ENCODE measurements at regions not wholly inside any gene's neighbourhood (a gene's known extent, or its start where the extent isn't known, plus 50 kb on each side); places are given as distances from the start of the nearest gene placed in this dataset.

DNA sequence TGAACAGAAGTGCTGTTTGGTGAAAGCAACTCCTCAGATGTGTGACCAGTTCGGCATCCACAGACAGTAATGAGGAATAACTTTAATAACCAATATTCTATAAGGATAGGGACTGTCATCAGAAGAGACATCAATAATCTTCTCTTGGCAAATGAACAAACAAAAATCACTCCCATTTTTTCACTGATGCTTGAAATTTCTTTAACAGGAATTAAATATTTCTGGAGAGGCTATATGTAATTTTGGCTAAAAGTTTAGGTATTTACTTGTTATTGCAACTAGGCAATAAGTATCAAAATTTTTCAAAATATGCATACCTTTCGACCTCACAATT lies 121.6 kb upstream of the EEA1 start:
- TF ChIP-seq, protein P1, sequence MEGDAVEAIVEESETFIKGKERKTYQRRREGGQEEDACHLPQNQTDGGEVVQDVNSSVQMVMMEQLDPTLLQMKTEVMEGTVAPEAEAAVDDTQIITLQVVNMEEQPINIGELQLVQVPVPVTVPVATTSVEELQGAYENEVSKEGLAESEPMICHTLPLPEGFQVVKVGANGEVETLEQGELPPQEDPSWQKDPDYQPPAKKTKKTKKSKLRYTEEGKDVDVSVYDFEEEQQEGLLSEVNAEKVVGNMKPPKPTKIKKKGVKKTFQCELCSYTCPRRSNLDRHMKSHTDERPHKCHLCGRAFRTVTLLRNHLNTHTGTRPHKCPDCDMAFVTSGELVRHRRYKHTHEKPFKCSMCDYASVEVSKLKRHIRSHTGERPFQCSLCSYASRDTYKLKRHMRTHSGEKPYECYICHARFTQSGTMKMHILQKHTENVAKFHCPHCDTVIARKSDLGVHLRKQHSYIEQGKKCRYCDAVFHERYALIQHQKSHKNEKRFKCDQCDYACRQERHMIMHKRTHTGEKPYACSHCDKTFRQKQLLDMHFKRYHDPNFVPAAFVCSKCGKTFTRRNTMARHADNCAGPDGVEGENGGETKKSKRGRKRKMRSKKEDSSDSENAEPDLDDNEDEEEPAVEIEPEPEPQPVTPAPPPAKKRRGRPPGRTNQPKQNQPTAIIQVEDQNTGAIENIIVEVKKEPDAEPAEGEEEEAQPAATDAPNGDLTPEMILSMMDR (IDR thresholded peaks at IDR 0.05; ENCODE audit: control insufficient read depth, insufficient read depth, low read depth, low read length, missing control alignments) = no peak
- DNase-seq (ENCODE audit: low read depth) = no peak
- no peak overlapping the region for H3K4me3 ChIP-seq (ENCODE audit: control insufficient read depth, low read depth, low read length)

DNA sequence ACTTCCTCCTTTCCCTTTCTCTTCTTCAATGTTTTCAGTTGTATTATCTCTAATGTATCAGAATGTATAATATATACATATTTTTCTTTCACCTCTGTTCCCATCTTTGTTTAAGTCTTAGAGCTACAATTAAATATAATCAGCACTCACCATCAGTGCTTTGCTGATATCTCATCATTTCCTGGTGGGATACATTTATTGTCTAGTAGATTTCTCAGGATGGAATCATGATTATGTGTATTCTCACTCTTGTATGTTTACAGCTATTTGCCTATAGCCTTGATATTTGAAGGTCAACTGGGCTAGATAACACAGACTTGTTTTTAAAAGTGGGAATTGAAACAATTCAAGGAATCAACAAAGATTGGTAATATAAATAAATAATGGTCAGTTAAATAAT lies 124.9 kb upstream of the EEA1 start:
- no peak for DNase-seq (ENCODE audit: low read depth)
- H3K4me3 ChIP-seq (ENCODE audit: control insufficient read depth, low read depth, low read length) = no peak overlapping the region
- TF ChIP-seq, protein P1 (IDR thresholded peaks at IDR 0.05; ENCODE audit: control insufficient read depth, insufficient read depth, low read depth, low read length, missing control alignments) = no peak

DNA sequence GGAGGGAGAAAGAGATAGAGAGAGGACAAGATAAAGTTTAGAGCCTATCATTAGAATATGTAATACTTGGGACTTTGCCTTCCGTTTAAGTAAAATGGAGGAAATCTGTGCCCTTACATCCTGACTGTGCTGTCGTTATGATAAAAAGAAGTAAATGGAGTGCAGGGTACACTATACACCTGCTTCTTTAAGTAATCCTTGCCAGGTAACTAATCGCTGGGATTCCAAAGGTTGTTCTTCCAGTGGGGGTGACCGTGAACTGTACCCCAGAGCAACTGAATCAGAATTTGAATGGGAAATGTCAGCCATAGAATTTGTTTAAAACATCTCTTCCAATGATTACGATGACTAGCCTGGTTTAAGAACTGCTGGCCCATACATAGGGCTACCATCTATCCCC lies 126.1 kb upstream of the EEA1 start:
- H3K4me3 ChIP-seq (ENCODE audit: control insufficient read depth, low read depth, low read length) = no peak overlapping the region
- TF ChIP-seq, protein P1 (IDR thresholded peaks at IDR 0.05; ENCODE audit: control insufficient read depth, insufficient read depth, low read depth, low read length, missing control alignments) = no peak
- no peak for DNase-seq (ENCODE audit: low read depth)

DNA sequence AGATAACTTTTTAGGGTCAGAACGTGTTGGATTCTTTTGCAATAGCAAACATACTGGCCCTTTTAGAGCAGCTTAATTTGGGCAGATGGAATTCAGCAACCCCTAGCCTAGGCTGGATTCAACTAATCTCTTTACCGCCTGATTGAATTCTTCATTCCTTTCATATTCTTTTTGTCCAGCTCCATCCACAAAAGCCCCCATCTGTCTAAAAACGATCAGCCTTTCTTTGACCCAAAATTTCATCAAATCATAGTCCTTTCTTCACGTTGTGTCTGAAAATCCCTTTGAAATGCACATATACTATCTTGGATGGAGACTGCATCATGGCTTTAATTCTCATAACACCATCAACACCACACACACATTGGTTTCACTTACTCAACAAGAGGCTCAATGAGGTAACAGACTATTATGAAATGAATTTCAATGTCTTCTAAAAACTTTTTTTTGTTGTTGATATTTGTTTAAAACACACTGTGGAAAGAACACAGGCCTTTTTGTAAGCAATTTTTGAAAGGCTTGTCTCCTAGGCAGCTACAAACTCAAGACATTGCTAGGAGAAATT lies 128.0 kb upstream of the EEA1 start:
- DNase-seq (ENCODE audit: low read depth) = no peak

DNA sequence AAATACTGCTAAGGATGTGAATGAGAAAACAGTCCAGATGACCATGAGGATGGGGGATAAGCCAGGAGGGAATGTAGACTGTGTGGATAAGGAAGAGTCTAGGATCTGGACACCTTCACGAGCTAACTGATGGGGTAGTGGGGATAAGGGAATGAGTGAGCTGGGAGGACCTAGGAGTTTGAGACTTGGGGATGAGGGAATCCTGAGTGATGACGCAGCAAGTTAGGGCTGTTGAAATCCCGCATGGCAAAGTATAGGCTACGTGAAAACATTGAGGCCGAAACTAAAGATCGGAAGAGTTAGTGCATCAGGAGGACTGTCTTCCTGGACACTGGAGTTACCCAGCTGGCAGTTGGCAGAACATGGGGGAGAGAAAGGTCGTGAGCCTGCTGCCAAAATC lies 129.2 kb upstream of the EEA1 start:
- TF ChIP-seq, protein P1 (IDR thresholded peaks at IDR 0.05; ENCODE audit: control insufficient read depth, insufficient read depth, low read depth, low read length, missing control alignments) = no peak
- no peak overlapping the region for H3K4me3 ChIP-seq (ENCODE audit: control insufficient read depth, low read depth, low read length)
- no peak for DNase-seq (ENCODE audit: low read depth)

More for the DNA sequence above, 128.0 kb upstream of the EEA1 start:
- H3K4me3 ChIP-seq (ENCODE audit: control insufficient read depth, low read depth, low read length) = no peak overlapping the region
- TF ChIP-seq, protein P1 (IDR thresholded peaks at IDR 0.05; ENCODE audit: control insufficient read depth, insufficient read depth, low read depth, low read length, missing control alignments) = no peak

DNA sequence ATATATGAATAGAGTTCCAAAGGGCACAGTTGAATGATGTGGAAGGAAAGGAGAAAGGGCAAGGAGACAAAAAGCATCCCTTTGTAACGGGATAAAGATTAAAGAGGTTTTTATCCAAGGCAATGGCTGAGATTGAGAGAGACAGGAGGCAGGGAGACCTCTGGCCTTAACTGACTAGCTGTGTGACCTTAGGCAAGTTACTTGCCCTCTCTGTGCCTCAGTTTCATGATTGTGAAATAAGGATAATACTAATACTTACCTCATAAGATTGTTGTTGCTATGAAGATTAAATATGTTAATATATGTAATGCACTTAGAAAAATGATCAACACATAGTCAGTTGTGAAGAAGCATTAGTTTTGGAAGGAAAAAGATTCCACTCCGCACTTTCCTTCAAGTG lies 130.2 kb upstream of the EEA1 start:
- no peak for DNase-seq (ENCODE audit: low read depth)
- no peak overlapping the region for H3K4me3 ChIP-seq (ENCODE audit: control insufficient read depth, low read depth, low read length)
- TF ChIP-seq, protein P1 (IDR thresholded peaks at IDR 0.05; ENCODE audit: control insufficient read depth, insufficient read depth, low read depth, low read length, missing control alignments) = no peak
